SJCRH30 (cell line): ENCODE measurements at regions not wholly inside any gene's neighbourhood (a gene's known extent, or its start where the extent isn't known, plus 50 kb on each side); places are given as distances from the start of the nearest gene placed in this dataset.

ENCODE experiments used
- DNase-seq, 2 experiments: peaks; one replicate each; pipeline ENCODE4 v3.0.0-alpha.2; 2015 to 2020
- H3K27ac ChIP-seq: fragments of 250-450 bp; sonication (Bioruptor Pico); 2 replicates; pipeline ENCODE4 v1.5.1; 2020; ENCODE audit warnings: mild to moderate bottlenecking, moderate library complexity
- H3K27me3 ChIP-seq: fragments of 250-450 bp; sonication (Bioruptor Pico); 2 replicates; pipeline ENCODE4 v1.5.1; 2020; ENCODE audit warnings: mild to moderate bottlenecking, moderate library complexity
- H3K36me3 ChIP-seq: fragments of 250-450 bp; sonication (Bioruptor Pico); 2 replicates; pipeline ENCODE4 v1.5.1; 2020; ENCODE audit warnings: mild to moderate bottlenecking, moderate library complexity
- H3K4me1 ChIP-seq: fragments of 250-450 bp; sonication (Bioruptor Pico); 2 replicates; pipeline ENCODE4 v1.5.1; 2020; ENCODE audit warnings: mild to moderate bottlenecking, moderate library complexity
- H3K4me3 ChIP-seq: fragments of 250-450 bp; sonication (Bioruptor Pico); 2 replicates; pipeline ENCODE4 v1.5.1; 2020; ENCODE audit warnings: mild to moderate bottlenecking, moderate library complexity
- H3K9me3 ChIP-seq: fragments of 250-450 bp; sonication (Bioruptor Pico); replicated peaks from 2 replicates; pipeline ENCODE4 v1.5.1; 2020; ENCODE audit warnings: mild to moderate bottlenecking, moderate library complexity

DNA sequence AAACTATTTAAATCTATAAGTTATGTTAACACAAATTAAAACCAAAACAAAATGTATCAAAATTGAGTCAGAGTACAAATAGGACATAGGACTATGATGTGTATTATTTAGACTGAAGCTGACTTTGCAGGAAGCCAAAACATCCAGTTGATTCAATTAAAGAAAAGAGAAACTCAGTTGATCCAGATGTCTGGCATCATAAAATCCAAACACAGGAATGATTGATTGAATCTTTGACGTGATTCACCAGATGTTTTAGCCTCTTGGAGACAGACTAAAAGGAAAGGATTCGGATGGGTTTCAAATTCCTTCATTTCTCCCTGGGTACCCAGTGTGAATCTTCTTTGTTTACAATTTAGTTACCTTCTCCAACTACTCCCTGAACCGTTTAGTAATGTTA is 272.9 kb downstream of the IRS1 start:
- no peaks in the 10 kb centered on the region for H3K36me3 ChIP-seq
- 0 out of 2 replicates have a peak, but pooled peaks cover 3% of the 10 kb centered on the region for H3K9me3 ChIP-seq
- no peaks in the 10 kb centered on the region for H3K27me3 ChIP-seq
- H3K4me1 ChIP-seq: peaks cover 13% of the 10 kb centered on the region; the same call in 1 of the 2 replicates
- no peak overlapping the region for H3K27ac ChIP-seq
- no peak for DNase-seq
- H3K4me3 ChIP-seq: no peak overlapping the region

DNA sequence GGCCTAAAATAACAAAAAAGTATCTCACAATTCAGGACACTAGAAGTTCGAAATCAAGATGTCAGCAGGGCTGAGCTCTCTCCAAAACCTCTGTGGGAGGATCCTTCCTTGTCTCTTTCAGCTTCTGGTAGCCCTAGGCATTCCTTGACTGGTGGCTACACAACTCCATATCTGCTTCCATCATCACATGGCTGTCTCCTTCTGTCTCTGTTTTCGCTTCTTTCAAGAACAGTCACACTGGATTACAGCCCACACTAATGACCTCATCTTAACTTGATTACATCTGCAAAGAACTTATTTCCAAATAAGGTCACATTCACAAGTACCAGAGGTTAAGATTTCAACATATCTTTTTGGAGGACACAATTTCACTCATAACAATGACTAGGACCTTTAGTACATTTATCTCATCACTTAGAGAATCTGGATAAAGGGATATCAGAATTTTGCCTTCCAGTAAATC is 275.2 kb downstream of the IRS1 start:
- Histone ChIP-seq H3K27me3 (no peaks in the 10 kb centered on the region), H3K27ac (no peak overlapping the region), H3K9me3 (0 out of 2 replicates have a peak, but pooled peaks cover 3% of the 10 kb centered on the region), H3K4me1 (peaks cover 13% of the 10 kb centered on the region; the same call in 1 of the 2 replicates), H3K36me3 (no peaks in the 10 kb centered on the region), H3K4me3 (no peak overlapping the region)
- peak in 1 of 2 experiments; percentile 24 for DNase-seq

DNA sequence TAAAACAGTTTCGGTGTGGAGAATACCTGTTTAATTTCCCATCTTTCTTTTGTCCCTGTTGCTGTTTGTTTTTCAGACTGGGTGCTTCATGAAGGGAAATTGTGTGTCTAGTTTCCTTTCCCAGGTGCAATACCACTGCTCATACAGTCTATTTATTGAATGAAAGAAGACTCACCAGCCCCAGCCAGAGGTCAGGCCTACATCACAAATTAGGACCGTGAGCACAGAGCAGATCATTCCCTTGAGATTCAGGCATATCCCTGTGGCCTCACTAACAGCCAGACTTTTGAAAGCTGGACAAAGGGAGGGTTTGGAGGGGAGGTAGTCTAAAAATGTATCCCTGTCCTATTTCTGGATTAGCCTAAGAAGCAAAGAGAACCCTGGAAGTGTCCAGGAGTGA is 278.9 kb downstream of the IRS1 start:
- no peaks in the 10 kb centered on the region for H3K36me3 ChIP-seq
- H3K27ac ChIP-seq: no peak overlapping the region
- H3K4me1 ChIP-seq: peaks cover 5% of the 10 kb centered on the region; the same call in 1 of the 2 replicates
- DNase-seq: no peak
- 0 out of 2 replicates have a peak, but pooled peaks cover 6% of the 10 kb centered on the region for H3K9me3 ChIP-seq
- no peaks in the 10 kb centered on the region for H3K27me3 ChIP-seq
- H3K4me3 ChIP-seq: no peak overlapping the region

DNA sequence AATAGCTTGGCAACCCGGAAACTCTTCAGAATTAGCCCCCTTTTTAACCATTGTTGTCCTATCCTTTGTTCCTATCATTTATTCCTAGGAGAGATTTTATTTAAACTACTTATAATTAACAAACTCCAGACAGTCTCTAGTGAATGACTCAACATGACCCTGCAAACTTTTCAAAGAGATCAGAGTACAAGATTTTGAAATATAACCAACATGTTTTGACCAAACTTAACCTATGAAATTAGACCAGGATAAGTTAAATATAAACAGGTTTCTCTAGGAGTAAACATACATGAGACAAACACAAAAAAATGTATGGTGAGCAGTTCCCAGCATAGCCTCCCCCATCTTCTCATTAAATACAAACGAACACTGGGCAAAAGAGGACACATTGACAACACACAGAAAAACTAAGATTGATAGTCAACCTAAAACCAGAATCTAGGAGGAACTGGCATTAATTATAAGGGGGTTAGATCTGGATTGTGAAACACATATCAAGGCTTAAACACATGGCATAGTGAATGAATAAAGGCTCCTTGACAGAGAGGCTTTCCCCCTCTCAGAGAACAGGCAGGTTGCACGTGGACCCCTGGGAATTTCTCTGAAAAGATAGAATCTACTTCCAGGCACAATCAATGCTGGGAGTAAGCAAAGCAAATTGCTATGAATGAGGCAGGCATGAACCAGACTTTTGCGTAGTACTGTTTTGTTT is 284.1 kb downstream of the IRS1 start:
- H3K4me3 ChIP-seq: no peak overlapping the region
- 0 out of 2 replicates have a peak, but pooled peaks cover 4% of the 10 kb centered on the region for H3K9me3 ChIP-seq
- DNase-seq: no peak
- H3K27ac ChIP-seq: no peak overlapping the region
- no peaks in the 10 kb centered on the region for H3K36me3 ChIP-seq
- no peaks in the 10 kb centered on the region for H3K27me3 ChIP-seq
- H3K4me1 ChIP-seq: no peaks in the 10 kb centered on the region

DNA sequence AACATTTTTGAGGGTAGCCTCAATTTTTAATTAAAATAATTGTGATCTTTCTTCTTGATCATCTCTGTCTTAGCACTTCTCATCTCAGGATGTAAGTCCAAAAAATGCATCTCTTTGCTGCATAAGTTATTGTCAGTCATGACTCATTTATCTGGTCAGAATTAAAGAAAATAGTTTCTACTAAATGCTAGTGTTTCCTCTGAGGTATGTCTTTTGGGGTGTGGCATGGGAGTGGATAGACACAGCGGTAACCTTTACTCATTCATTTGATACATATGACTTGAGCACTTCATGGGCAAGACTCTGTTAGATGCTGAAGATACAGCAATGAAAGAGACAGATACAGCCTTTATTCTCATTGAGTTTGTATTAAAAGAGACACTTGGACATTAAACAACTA is 284.7 kb downstream of the IRS1 start:
- Histone ChIP-seq H3K27ac (no peak overlapping the region), H3K36me3 (no peaks in the 10 kb centered on the region), H3K9me3 (0 out of 2 replicates have a peak, but pooled peaks cover 4% of the 10 kb centered on the region), H3K27me3 (no peaks in the 10 kb centered on the region), H3K4me3 (no peak overlapping the region), H3K4me1 (no peaks in the 10 kb centered on the region)
- no peak for DNase-seq

DNA sequence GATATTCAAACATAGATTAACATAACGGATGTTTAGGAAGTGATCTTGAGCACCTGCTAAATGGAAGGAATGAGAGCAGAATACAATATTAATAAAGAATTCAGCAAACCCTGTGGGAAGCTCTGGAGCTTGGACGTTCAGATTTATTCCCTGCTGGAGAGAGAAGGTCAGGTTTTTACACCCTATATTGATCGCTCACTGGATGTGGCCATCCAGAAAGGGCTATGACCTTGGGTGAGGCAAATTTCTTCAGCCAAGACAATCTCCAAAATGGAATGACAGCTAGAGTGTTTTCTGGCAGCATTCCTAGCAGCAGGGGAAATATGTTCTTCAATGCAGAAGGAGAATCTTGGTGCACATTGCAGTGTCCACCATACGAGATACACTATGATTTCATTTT is 288.3 kb downstream of the IRS1 start:
- Histone ChIP-seq H3K9me3 (no peaks in the 10 kb centered on the region), H3K4me3 (no peak overlapping the region), H3K27me3 (no peaks in the 10 kb centered on the region), H3K27ac (no peak overlapping the region), H3K4me1 (no peaks in the 10 kb centered on the region), H3K36me3 (no peaks in the 10 kb centered on the region)
- DNase-seq: no peak

DNA sequence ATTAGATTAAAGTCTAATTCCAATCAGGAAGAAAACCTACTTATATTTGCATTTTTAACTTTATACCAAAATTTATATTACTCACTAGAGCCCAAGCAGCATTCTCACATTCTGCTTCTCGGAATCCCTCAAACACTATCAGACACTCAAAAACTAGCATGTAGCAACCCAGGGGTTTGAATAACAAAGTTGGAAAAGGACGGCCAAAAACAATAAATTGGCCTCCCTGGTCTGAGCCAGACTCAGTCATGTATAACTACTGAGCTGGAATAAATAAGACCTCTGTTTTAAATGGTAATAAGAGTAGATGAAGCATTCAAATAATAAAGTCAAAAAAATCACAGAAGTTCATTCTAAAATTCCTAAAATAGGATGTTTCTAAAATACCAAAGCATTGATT is 290.9 kb downstream of the IRS1 start:
- Histone ChIP-seq H3K36me3 (no peaks in the 10 kb centered on the region), H3K4me3 (no peak overlapping the region), H3K27me3 (no peaks in the 10 kb centered on the region), H3K9me3 (no peaks in the 10 kb centered on the region), H3K4me1 (no peaks in the 10 kb centered on the region), H3K27ac (no peak overlapping the region)
- no peak for DNase-seq

DNA sequence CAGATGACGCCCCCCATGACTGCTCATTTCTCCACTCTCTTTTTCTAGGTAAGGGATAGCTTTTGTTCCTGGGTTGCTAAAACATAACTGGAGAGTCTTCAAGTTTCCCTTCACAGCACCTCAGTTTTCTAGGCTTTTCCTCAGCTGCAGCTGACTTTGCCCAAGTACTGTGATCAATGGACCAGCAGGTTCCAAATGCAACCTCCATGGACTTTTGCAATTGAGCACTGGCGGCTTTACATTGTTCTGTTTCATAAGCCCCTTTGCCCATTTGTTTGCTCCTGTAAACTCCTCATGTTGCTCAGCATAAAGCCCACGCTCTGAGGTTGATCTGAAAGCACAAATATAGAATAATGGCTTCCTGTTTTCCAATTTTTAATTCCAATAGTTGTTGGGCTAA is 291.6 kb downstream of the IRS1 start:
- Histone ChIP-seq H3K27ac (no peak overlapping the region), H3K36me3 (no peaks in the 10 kb centered on the region), H3K4me1 (no peaks in the 10 kb centered on the region), H3K9me3 (no peaks in the 10 kb centered on the region), H3K27me3 (no peaks in the 10 kb centered on the region), H3K4me3 (no peak overlapping the region)
- DNase-seq: no peak

DNA sequence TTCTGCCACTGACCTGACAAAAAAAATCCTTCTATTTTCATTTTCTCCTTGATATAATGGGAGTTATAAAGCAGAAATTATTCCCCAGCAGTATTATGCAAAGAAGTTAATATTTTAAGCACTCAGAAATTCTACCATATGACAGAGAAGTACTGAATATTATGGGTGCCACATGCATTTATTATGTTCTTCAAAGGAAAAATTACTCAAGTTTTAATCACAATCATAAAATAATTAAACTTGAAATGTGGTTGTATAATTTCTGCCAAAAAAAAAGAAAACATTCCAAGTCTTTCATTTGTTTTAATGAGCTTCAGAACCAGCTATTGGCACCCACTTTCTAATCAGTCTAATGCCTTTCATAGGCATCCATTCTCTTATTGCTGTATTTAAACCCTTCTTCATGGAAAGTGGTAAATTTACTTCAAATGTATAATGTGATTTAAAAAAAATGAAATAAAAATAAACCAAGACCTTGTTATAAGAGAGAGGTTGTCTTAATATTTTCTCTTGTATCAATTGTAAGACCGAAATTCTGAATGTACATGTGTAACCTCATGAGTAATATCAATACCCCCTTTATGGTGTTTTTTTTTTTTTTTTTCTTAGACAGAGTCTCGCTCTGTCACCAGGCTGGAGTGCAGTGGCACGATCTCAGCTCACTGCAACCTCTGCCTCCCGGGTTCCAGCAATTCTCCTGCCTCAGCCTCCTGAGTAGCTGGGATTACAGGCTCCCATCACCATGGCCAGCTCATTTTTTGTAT is 302.3 kb downstream of the IRS1 start:
- Histone ChIP-seq H3K9me3 (0 out of 2 replicates have a peak, but pooled peaks cover 3% of the 10 kb centered on the region), H3K4me1 (no peaks in the 10 kb centered on the region; the same call in 1 of the 2 replicates), H3K4me3 (no peak overlapping the region), H3K27ac (no peak overlapping the region), H3K27me3 (no peaks in the 10 kb centered on the region), H3K36me3 (no peaks in the 10 kb centered on the region)
- no peak for DNase-seq

DNA sequence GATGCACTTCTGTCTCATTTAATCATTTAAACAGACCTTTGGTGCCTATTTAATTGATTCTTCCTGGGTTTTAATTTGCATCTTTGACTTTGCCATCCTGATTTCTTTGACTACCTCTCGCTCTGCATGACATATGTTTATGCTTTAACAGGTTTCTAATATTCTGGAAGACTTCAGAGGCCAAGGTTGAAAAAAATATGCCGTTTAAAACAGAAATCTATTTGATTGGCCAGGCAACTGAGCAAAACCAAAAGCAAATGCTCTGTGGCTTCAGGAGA is 303.4 kb downstream of the IRS1 start:
- no peaks in the 10 kb centered on the region for H3K36me3 ChIP-seq
- no peaks in the 10 kb centered on the region for H3K27me3 ChIP-seq
- no peaks in the 10 kb centered on the region; the same call in 1 of the 2 replicates for H3K4me1 ChIP-seq
- no peak for DNase-seq
- H3K9me3 ChIP-seq: no peaks in the 10 kb centered on the region
- no peak overlapping the region for H3K4me3 ChIP-seq
- H3K27ac ChIP-seq: no peak overlapping the region

DNA sequence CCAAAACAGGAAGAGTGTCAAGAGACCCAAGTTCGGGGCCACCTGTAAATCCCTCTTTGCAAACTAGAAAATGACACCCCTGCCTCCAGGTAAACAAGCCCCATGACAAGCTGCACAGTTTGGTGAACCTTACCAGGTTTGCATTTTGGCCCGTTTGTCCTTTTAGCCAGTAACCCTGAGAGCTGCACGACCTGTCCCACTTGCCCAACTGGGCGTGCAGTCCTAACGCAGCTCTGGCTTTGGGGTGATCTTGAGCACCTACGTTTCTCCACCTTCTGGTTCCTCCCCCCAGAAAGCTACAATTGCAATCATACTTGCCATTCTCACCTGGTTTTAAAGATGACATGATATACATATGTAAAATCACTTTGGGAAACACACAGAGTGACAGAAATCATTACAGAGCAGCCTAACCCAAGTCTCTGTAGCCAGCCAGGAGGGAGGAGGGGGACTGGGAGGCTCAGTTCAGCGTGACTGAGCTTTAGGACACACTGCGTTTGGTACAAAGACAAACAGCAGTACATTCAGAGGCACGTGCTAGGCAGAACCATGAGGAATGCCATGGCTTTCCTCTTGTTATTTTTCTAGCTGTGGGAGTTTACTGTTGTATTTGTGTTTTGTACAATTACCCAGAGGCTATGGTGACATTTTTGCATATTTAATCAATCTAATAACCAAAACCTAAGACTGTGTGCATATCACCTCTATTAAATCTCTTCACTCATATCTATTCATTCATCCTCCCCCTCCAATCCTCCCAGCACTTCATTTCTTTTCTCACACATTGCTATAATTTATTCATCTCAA is 304.0 kb downstream of the IRS1 start:
- no peak for DNase-seq
- Histone ChIP-seq H3K4me3 (no peak overlapping the region), H3K9me3 (no peaks in the 10 kb centered on the region)

DNA sequence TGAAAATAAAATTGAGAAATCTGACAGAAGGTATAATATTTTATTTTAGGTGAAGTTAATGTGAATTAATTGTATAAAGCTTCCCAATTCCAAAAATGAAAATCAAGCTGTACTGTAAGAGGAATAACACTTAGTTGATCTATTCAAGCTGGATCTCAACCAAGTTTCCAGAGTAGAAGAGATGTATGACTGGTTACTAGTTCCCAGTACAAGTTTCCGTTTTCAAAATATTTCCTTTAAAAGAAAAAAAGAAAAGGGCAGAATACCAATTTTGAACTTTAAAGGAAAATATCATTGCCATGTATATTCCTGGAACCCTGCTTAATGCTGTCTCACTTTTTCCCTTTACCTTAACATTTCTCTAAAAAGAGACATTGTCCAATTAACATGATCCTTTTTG is 308.5 kb downstream of the IRS1 start:
- H3K4me1 ChIP-seq: no peaks in the 10 kb centered on the region; the same call in 1 of the 2 replicates
- H3K9me3 ChIP-seq: no peaks in the 10 kb centered on the region
- no peak overlapping the region for H3K4me3 ChIP-seq
- H3K36me3 ChIP-seq: no peaks in the 10 kb centered on the region; the same call in 1 of the 2 replicates
- DNase-seq: no peak
- no peak overlapping the region for H3K27ac ChIP-seq
- H3K27me3 ChIP-seq: no peaks in the 10 kb centered on the region

More for the DNA sequence above, 304.0 kb downstream of the IRS1 start:
- H3K27me3 ChIP-seq: no peaks in the 10 kb centered on the region
- H3K27ac ChIP-seq: no peak overlapping the region
- no peaks in the 10 kb centered on the region; the same call in 1 of the 2 replicates for H3K4me1 ChIP-seq
- no peaks in the 10 kb centered on the region for H3K36me3 ChIP-seq

DNA sequence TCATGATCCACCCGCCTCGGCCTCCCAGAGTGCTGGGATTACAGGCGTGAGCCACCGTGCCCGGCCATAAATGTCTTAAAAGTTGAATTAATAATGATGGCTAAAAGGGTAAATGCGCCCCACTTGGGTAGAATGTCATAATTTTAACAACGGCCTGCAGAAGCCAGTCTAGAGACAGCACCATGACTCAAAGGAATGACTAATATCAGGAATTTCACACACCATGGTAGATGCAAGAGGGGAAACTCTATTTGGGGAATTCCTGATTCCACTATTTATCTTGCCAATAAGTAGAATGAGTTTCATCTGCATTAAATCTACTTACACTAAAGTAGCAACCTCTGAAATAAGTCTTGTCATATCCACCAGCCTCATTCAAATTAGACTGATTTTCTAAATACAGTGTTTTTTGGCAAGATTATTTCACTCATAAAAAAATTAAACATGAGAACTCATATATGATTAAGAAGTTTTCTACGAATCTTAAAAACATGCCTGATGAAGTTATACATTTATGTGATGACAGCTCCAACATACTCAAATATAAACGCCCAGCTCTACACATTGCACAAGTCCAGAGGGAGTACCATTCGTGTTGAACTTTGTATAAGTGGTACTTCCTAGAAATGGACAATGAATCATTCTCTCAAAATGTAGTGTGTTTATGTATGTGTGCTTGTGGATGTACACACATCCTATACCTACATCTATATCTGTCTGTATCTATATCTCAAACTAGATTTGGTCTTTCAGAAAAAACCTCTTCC is 309.7 kb downstream of the IRS1 start:
- Histone ChIP-seq H3K9me3 (no peaks in the 10 kb centered on the region), H3K27ac (no peak overlapping the region), H3K4me1 (peaks cover under 1% of the 10 kb centered on the region; the same call in 1 of the 2 replicates), H3K36me3 (no peaks in the 10 kb centered on the region; the same call in 1 of the 2 replicates), H3K4me3 (no peak overlapping the region), H3K27me3 (no peaks in the 10 kb centered on the region)
- no peak for DNase-seq

DNA sequence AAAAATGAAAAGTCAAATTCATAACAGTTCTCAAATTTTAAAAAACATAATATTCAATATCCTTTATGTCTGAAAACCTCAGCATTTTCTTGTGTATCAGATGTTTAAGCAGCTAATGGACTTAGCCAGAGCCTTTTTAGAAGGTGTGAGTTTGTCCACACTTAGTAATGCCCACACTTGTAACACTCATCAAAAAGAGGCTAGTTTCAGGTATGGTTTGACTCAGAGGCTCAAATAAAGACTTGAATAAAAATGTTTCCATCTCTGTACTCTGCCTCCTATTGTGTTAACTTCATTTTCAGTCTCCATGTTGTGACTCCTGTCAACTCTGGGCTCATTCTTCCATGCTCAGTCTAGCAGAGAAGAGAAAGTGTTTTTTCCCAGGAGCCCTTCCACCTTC is 311.6 kb downstream of the IRS1 start:
- Histone ChIP-seq H3K27ac (no peak overlapping the region), H3K27me3 (no peaks in the 10 kb centered on the region), H3K4me1 (peaks cover 17% of the 10 kb centered on the region), H3K9me3 (no peaks in the 10 kb centered on the region), H3K4me3 (no peak overlapping the region), H3K36me3 (no peaks in the 10 kb centered on the region; the same call in 1 of the 2 replicates)
- no peak for DNase-seq
